ENCODE measurements at regions not wholly inside any gene's neighbourhood (a gene's known extent, or its start where the extent isn't known, plus 50 kb on each side); places are given as distances from the start of the nearest gene placed in this dataset.

- Histone ChIP-seq H4K20me1 (ENCODE audit: control insufficient read depth, insufficient read depth) (no peaks in the 10 kb centered on the region), H3K9me3 (replicated peaks; ENCODE audit: control insufficient read depth, insufficient read depth, low read length) (no peaks in the 10 kb centered on the region), H3K4me2 (ENCODE audit: control insufficient read depth, insufficient read depth) (no peak overlapping the region), H3K4me3 (no peak overlapping the region), H3K79me2 (ENCODE audit: control insufficient read depth, insufficient read depth, low read length) (no peaks in the 10 kb centered on the region), H3K36me3 (ENCODE audit: control insufficient read depth in 2 of 2, insufficient read depth in 2 of 2, low read length in 1 of 2) (no peaks in the 10 kb centered on the region), H3K4me1 (ENCODE audit: control insufficient read depth, insufficient read depth, low read length) (no peaks in the 10 kb centered on the region), H3K9ac (ENCODE audit: control insufficient read depth, insufficient read depth, low read length) (no peak overlapping the region), H3K27me3 (replicated peaks in 1 of 2; ENCODE audit: control insufficient read depth in 2 of 2, insufficient read depth in 2 of 2, low read length in 1 of 2) (no peaks in the 10 kb centered on the region; a peak in 1 of 4 replicates), H3K27ac (ENCODE audit: control insufficient read depth, insufficient read depth) (no peak overlapping the region), H2AFZ (ENCODE audit: control insufficient read depth, low read depth, low read length) (no peak overlapping the region)
- SMC1A ChIA-PET (ENCODE audit: uncharacterized antibody, unreplicated experiment): no interaction called here
- POLR2A ChIA-PET: no interaction called here
- intact Hi-C loops (cut with micrococcal nuclease; ENCODE audit: unreplicated experiment) (no loop called here), in situ Hi-C loops (cut with MboI) (no loop called here)
- RAD21 ChIA-PET (ENCODE audit: unreplicated experiment): no interaction called here
- FAIRE-seq (no peak), DNase-seq (ENCODE audit: low read depth, low spot score) (no peak), ATAC-seq (no peak)
- BruUV-seq (replicated peaks): no TSS peak
- CTCF ChIA-PET: interaction anchor here (3.7 kb wide), 1 partner anchor 10 kb away, joined by 8 read pairs; no protein-coding TSS in a partner anchor
- TF ChIP-seq TAF1 (IDR thresholded peaks at IDR 0.05; ENCODE audit: borderline replicate concordance, low read depth, low read length): no peak
- TF ChIP-seq PAX5 (IDR thresholded peaks at IDR 0.05; ENCODE audit: borderline replicate concordance, low read depth, low read length): no peak
- no peak for TF ChIP-seq NFIC (IDR thresholded peaks at IDR 0.05; ENCODE audit: low read depth, low read length)
- TF ChIP-seq HDGF (IDR thresholded peaks at IDR 0.05): no peak
- TF ChIP-seq NFYB (IDR thresholded peaks at IDR 0.05; ENCODE audit: insufficient read depth, low read depth, low read length): no peak
- no peak for TF ChIP-seq ZNF622 (IDR thresholded peaks at IDR 0.05)
- no peak for TF ChIP-seq RCOR1 (conservative IDR thresholded peaks at IDR 0.05; ENCODE audit: low read depth, low read length)
- no peak for TF ChIP-seq SIN3A (IDR thresholded peaks at IDR 0.05; ENCODE audit: low read depth, low read length)
- TF ChIP-seq ZNF687 (IDR thresholded peaks at IDR 0.05): no peak
- no peak for TF ChIP-seq IRF3 (IDR thresholded peaks at IDR 0.05)
- no peak for TF ChIP-seq REST (IDR thresholded peaks at IDR 0.05; ENCODE audit: low read depth, low read length)
- TF ChIP-seq, protein P1, sequence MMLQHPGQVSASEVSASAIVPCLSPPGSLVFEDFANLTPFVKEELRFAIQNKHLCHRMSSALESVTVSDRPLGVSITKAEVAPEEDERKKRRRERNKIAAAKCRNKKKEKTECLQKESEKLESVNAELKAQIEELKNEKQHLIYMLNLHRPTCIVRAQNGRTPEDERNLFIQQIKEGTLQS (IDR thresholded peaks at IDR 0.05; ENCODE audit: borderline replicate concordance, extremely low read depth, low read depth, low read length): no peak
- TF ChIP-seq NR2C2 (IDR thresholded peaks at IDR 0.05; ENCODE audit: borderline replicate concordance, control insufficient read depth, insufficient read length, low read depth): no peak
- TF ChIP-seq CREM (IDR thresholded peaks at IDR 0.05; ENCODE audit: low read depth): no peak
These were observed 61.1 kb upstream of the TCF21 start for GRCh38 chr6:133827766-133828165.
